ENCODE measurements at regions not wholly inside any gene's neighbourhood (a gene's known extent, or its start where the extent isn't known, plus 50 kb on each side); places are given as distances from the start of the nearest gene placed in this dataset.
A peak's percentile ranks its signal among the peaks of the same experiment; 100 is the strongest.

DNA sequence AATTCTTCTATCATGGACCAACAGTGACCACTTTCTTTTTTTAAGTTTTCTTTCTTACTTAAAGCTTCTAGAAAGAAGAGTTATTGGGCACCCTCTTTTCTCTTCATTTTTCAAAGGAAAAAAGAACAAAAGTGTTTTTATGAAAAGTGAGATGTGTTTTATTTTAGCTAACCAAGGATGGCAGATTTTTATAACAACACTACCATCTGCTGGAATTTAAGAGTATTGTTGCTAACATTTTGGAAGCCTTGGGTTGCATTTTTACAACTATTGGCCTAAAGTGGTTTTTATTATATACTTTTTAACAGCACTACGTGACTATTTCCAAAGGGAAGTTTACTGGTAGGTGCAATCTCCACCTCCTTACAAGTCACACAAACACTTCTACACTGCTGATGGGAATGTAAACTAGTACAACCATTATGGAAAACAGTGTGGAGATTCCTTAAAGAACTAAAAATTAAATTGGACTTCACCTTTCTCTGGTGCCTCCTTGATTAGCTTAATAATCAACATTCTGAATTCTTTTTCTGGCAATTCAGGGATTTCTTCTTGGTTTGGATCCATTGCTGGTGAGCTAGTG, 237.7 kb upstream of the AGTR1 start:
- Histone ChIP-seq H3K4me3 (no peak overlapping the region), H2AFZ (ENCODE audit: control insufficient read depth, low read depth, low read length) (no peak overlapping the region), H3K4me1 (ENCODE audit: control insufficient read depth, insufficient read depth, low read length) (no peaks in the 10 kb centered on the region), H3K36me3 (ENCODE audit: control insufficient read depth in 2 of 2, insufficient read depth in 2 of 2, low read length in 1 of 2) (no peaks in the 10 kb centered on the region), H3K27ac (ENCODE audit: control insufficient read depth, insufficient read depth) (no peak overlapping the region), H3K9me3 (replicated peaks; ENCODE audit: control insufficient read depth, insufficient read depth, low read length) (no peaks in the 10 kb centered on the region), H3K4me2 (ENCODE audit: control insufficient read depth, insufficient read depth) (no peak overlapping the region), H3K79me2 (ENCODE audit: control insufficient read depth, insufficient read depth, low read length) (no peaks in the 10 kb centered on the region), H4K20me1 (ENCODE audit: control insufficient read depth, insufficient read depth) (no peaks in the 10 kb centered on the region), H3K27me3 (replicated peaks in 1 of 2; ENCODE audit: control insufficient read depth in 2 of 2, insufficient read depth in 2 of 2, low read length in 1 of 2) (no peaks in the 10 kb centered on the region), H3K9ac (ENCODE audit: control insufficient read depth, insufficient read depth, low read length) (no peak overlapping the region)
- WGBS (ENCODE audit: insufficient coverage, insufficient replicate concordance, low lambda C conversion rate, missing lambda C conversion rate) = 5% methylated on average over 1 of the region's 1 CpG
- in situ Hi-C loops (cut with MboI) = no loop called here
- intact Hi-C loops (cut with micrococcal nuclease; ENCODE audit: unreplicated experiment) = loop anchor here (5.0 kb wide), 1 partner anchor 78 kb away; no protein-coding TSS in a partner anchor
- SMC1A ChIA-PET (ENCODE audit: uncharacterized antibody, unreplicated experiment) = interaction anchor here (0.9 to 1.4 kb wide), 2 partner anchors 9 to 80 kb away, joined by 3 to 8 read pairs; no protein-coding TSS in a partner anchor
- POLR2A ChIA-PET = no interaction called here
- no TSS peak for BruUV-seq (replicated peaks)
- CTCF ChIA-PET = interaction anchor here (0.7 to 2.0 kb wide), 6 partner anchors 12 to 483 kb away, joined by 3 to 17 read pairs (median 3); no protein-coding TSS in a partner anchor
- FAIRE-seq (peak; percentile 70), ATAC-seq (no peak), DNase-seq (ENCODE audit: low read depth, low spot score) (no peak)
- RAD21 ChIA-PET (ENCODE audit: unreplicated experiment) = no interaction called here
- TF ChIP-seq SMC3 (IDR thresholded peaks at IDR 0.05; ENCODE audit: borderline replicate concordance, low read length) (peak; percentile 53; the same call in 1 of the 2 replicates), BCL11A (IDR thresholded peaks at IDR 0.05; ENCODE audit: low read depth, low read length) (no peak), TBL1XR1 (IDR thresholded peaks at IDR 0.05; ENCODE audit: low read depth, low read length) (no peak), RAD21 (IDR thresholded peaks at IDR 0.05; ENCODE audit: insufficient read depth, low read depth, low read length) (peak; percentile 62), ZNF592 (IDR thresholded peaks at IDR 0.05) (no peak), ETV6 (conservative IDR thresholded peaks at IDR 0.05 in 1 of 2, IDR thresholded peaks at IDR 0.05 in 1 of 2; ENCODE audit: borderline replicate concordance in 1 of 2, low read depth in 1 of 2) (no peak), RB1 (IDR thresholded peaks at IDR 0.05; ENCODE audit: borderline replicate concordance) (no peak), IRF5 (IDR thresholded peaks at IDR 0.05; ENCODE audit: borderline replicate concordance) (no peak), MYC (IDR thresholded peaks at IDR 0.05; ENCODE audit: insufficient read depth, insufficient read length, insufficient replicate concordance, low read length, severe bottlenecking) (no peak)
- TF ChIP-seq, protein P1, sequence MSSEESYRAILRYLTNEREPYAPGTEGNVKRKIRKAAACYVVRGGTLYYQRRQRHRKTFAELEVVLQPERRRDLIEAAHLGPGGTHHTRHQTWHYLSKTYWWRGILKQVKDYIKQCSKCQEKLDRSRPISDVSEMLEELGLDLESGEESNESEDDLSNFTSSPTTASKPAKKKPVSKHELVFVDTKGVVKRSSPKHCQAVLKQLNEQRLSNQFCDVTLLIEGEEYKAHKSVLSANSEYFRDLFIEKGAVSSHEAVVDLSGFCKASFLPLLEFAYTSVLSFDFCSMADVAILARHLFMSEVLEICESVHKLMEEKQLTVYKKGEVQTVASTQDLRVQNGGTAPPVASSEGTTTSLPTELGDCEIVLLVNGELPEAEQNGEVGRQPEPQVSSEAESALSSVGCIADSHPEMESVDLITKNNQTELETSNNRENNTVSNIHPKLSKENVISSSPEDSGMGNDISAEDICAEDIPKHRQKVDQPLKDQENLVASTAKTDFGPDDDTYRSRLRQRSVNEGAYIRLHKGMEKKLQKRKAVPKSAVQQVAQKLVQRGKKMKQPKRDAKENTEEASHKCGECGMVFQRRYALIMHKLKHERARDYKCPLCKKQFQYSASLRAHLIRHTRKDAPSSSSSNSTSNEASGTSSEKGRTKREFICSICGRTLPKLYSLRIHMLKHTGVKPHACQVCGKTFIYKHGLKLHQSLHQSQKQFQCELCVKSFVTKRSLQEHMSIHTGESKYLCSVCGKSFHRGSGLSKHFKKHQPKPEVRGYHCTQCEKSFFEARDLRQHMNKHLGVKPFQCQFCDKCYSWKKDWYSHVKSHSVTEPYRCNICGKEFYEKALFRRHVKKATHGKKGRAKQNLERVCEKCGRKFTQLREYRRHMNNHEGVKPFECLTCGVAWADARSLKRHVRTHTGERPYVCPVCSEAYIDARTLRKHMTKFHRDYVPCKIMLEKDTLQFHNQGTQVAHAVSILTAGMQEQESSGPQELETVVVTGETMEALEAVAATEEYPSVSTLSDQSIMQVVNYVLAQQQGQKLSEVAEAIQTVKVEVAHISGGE (CRISPR knock-in tag; IDR thresholded peaks at IDR 0.05) = no peak
- TF ChIP-seq, protein P2, sequence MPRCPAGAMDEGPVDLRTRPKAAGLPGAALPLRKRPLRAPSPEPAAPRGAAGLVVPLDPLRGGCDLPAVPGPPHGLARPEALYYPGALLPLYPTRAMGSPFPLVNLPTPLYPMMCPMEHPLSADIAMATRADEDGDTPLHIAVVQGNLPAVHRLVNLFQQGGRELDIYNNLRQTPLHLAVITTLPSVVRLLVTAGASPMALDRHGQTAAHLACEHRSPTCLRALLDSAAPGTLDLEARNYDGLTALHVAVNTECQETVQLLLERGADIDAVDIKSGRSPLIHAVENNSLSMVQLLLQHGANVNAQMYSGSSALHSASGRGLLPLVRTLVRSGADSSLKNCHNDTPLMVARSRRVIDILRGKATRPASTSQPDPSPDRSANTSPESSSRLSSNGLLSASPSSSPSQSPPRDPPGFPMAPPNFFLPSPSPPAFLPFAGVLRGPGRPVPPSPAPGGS (IDR thresholded peaks at IDR 0.05; ENCODE audit: borderline replicate concordance, insufficient read depth, low read depth, low read length, poor library complexity, severe bottlenecking) = no peak
